Loucy (cell line): ENCODE measurements at regions not wholly inside any gene's neighbourhood (a gene's known extent, or its start where the extent isn't known, plus 50 kb on each side); places are given as distances from the start of the nearest gene placed in this dataset.
A peak's percentile ranks its signal among the peaks of the same experiment; 100 is the strongest.

ENCODE experiments used
- H2AFZ ChIP-seq: fragments of 200-600 bp; sonication (generic); 2 replicates; pipeline ENCODE4 v1.6.0; 2016; ENCODE audit warnings: antibody characterized with exemption, mild to moderate bottlenecking, low read length, moderate library complexity
- H3F3A ChIP-seq: fragments of 200-600 bp; 2 replicates; pipeline ENCODE4 v1.6.0; 2016; ENCODE audit warnings: antibody characterized with exemption, low read depth, mild to moderate bottlenecking
- H3K27me3 ChIP-seq: fragments of 200-600 bp; sonication (generic); 2 replicates; pipeline ENCODE4 v1.6.1; 2014; ENCODE audit warnings: low read length, mild to moderate bottlenecking; ENCODE audit not compliant: insufficient read depth, poor library complexity, severe bottlenecking
- H3K36me3 ChIP-seq: fragments of 200-600 bp; sonication (generic); 2 replicates; pipeline ENCODE4 v1.6.1; 2016; ENCODE audit warnings: low read length; ENCODE audit not compliant: insufficient read depth
- H3K4me1 ChIP-seq: fragments of 200-600 bp; sonication (generic); 2 replicates; pipeline ENCODE4 v1.5.1; 2014; ENCODE audit warnings: low read length, mild to moderate bottlenecking; ENCODE audit not compliant: insufficient read depth, poor library complexity, severe bottlenecking
- H3K4me2 ChIP-seq: fragments of 200-600 bp; sonication (generic); 2 replicates; pipeline ENCODE4 v1.6.0; 2014; ENCODE audit warnings: antibody characterized with exemption, low read length, low read depth, mild to moderate bottlenecking; ENCODE audit not compliant: poor library complexity, severe bottlenecking
- H3K4me3 ChIP-seq: fragments of 200-600 bp; sonication (generic); 2 replicates; pipeline ENCODE4 v1.5.1; 2014; ENCODE audit warnings: low read length, mild to moderate bottlenecking, mixed read lengths; ENCODE audit not compliant: poor library complexity, severe bottlenecking
- H3K79me2 ChIP-seq: fragments of 200-600 bp; sonication (generic); 2 replicates; pipeline ENCODE4 v1.6.1; 2014; ENCODE audit warnings: low read length; ENCODE audit not compliant: insufficient read depth
- H3K9ac ChIP-seq: fragments of 200-600 bp; sonication (generic); 2 replicates; pipeline ENCODE4 v1.6.0; 2014; ENCODE audit warnings: mild to moderate bottlenecking, low read depth, low read length, moderate library complexity; ENCODE audit not compliant: poor library complexity, severe bottlenecking
- H3K9me2 ChIP-seq: fragments of 200-600 bp; sonication (generic); replicated peaks from 2 replicates; pipeline ENCODE4 v1.6.1; 2016; ENCODE audit warnings: low read depth, low read length, mixed read lengths
- H3K9me3 ChIP-seq: fragments of 200-600 bp; sonication (generic); 2 replicates; pipeline ENCODE4 v1.6.1; 2014; ENCODE audit warnings: mild to moderate bottlenecking, antibody characterized with exemption, low read length, low read depth; ENCODE audit not compliant: insufficient read depth
- H4K20me1 ChIP-seq: fragments of 200-600 bp; sonication (generic); 2 replicates; pipeline ENCODE4 v1.6.0; 2014; ENCODE audit warnings: antibody characterized with exemption, low read length, mild to moderate bottlenecking; ENCODE audit not compliant: insufficient read depth, poor library complexity, severe bottlenecking
- EZH2phosphoT487 ChIP-seq: fragments of 200-600 bp; IDR thresholded peaks from 2 replicates; pipeline ENCODE4 v1.6.1; 2018; ENCODE audit warnings: antibody characterized with exemption, mild to moderate bottlenecking, moderate library complexity, borderline replicate concordance
- TF ChIP-seq, protein P1 (sequence below): fragments of 200-600 bp; sonication (generic); conservative IDR thresholded peaks from 2 replicates; pipeline ENCODE4 v1.5.1; 2014; ENCODE audit warnings: mild to moderate bottlenecking, antibody characterized with exemption, low read length

DNA sequence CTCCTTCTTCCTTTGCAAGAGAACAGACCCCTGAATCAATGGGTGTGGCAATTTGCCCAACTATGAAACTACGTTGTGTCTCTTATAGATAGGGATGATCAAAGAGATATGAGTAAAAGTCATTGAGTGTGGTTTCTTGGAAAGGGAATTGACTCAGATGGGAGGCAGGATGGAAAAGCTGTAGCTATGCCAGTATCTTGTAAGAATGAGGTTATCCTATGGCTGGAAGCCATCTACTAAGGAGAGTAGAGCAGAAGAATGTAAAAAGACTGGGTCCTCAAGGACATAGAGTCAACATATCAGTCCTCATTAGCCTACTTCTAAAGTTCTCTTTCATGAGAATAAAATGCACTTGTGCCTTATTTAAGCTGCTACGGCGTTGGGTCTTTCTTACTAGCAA is 78.9 kb upstream of the POU2AF2 start:
- H3K27me3 ChIP-seq = no peaks in the 10 kb centered on the region
- TF ChIP-seq EZH2phosphoT487 = no peak
- TF ChIP-seq, protein P1, sequence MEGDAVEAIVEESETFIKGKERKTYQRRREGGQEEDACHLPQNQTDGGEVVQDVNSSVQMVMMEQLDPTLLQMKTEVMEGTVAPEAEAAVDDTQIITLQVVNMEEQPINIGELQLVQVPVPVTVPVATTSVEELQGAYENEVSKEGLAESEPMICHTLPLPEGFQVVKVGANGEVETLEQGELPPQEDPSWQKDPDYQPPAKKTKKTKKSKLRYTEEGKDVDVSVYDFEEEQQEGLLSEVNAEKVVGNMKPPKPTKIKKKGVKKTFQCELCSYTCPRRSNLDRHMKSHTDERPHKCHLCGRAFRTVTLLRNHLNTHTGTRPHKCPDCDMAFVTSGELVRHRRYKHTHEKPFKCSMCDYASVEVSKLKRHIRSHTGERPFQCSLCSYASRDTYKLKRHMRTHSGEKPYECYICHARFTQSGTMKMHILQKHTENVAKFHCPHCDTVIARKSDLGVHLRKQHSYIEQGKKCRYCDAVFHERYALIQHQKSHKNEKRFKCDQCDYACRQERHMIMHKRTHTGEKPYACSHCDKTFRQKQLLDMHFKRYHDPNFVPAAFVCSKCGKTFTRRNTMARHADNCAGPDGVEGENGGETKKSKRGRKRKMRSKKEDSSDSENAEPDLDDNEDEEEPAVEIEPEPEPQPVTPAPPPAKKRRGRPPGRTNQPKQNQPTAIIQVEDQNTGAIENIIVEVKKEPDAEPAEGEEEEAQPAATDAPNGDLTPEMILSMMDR = no peak
- no peak overlapping the region for H3K4me3 ChIP-seq

DNA sequence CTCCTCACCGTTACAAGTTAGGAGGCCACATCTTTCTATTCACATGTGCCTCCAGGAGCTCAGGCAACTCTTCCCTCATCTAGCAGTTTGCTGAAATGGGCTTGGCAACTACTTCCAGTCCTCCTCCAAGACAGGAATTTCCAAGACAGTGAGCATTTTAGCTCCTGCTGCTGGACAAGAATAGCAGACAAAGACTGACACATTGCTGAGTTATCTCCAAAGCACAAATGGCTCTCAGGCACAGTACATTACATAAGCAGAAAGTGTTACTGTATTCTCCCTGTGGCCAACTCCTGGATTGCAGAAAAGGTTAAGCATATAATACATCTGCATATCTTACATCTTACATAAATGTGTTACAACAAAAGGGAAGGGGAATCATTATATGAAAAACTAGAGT is 83.2 kb upstream of the POU2AF2 start:
- Histone ChIP-seq H3K79me2 (no peaks in the 10 kb centered on the region), H3K9ac (no peak overlapping the region), H3K27me3 (no peaks in the 10 kb centered on the region), H3K4me1 (no peaks in the 10 kb centered on the region), H3K4me2 (no peak overlapping the region), H3K36me3 (no peaks in the 10 kb centered on the region), H3F3A (no peaks in the 10 kb centered on the region), H2AFZ (0 out of 2 replicates have a peak overlapping the region, but pooled peaks have one; percentile 2), H3K9me2 (no peaks in the 10 kb centered on the region), H3K4me3 (no peak overlapping the region), H4K20me1 (no peaks in the 10 kb centered on the region), H3K9me3 (no peaks in the 10 kb centered on the region)
- TF ChIP-seq, protein P1 = no peak
- no peak for TF ChIP-seq EZH2phosphoT487

More for the DNA sequence above, 78.9 kb upstream of the POU2AF2 start:
- Histone ChIP-seq H3K9me2 (no peaks in the 10 kb centered on the region), H3K4me2 (no peak overlapping the region), H3K9me3 (no peaks in the 10 kb centered on the region), H2AFZ (no peak overlapping the region), H3K9ac (no peak overlapping the region), H3K36me3 (no peaks in the 10 kb centered on the region), H3F3A (no peaks in the 10 kb centered on the region), H3K4me1 (no peaks in the 10 kb centered on the region), H3K79me2 (no peaks in the 10 kb centered on the region), H4K20me1 (no peaks in the 10 kb centered on the region)

DNA sequence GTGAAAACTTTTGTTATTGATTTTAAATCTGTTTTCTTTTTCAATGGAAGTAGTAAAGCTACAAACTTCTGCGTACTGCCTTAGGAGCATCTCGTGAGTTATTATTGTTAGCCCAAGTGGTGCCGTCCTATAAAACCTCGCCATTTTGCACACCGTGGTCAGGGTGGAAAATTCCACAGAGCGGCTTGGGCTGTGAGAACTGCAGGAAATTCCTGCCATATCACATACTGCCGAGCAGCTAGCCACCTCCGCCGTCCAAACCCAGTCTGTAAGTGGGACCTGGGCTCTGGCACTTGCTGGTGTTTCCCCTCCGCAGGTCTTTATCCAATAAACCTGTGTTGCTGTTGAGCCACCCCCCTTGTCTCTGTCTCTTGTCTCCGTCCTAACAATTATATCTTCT is 88.0 kb upstream of the POU2AF2 start:
- Histone ChIP-seq H4K20me1 (no peaks in the 10 kb centered on the region), H3K9me2 (no peaks in the 10 kb centered on the region), H3K4me2 (no peak overlapping the region), H3K27me3 (no peaks in the 10 kb centered on the region), H3K79me2 (no peaks in the 10 kb centered on the region), H3K4me3 (no peak overlapping the region), H3K9ac (no peak overlapping the region), H2AFZ (no peak overlapping the region), H3F3A (no peaks in the 10 kb centered on the region), H3K9me3 (no peaks in the 10 kb centered on the region), H3K36me3 (no peaks in the 10 kb centered on the region), H3K4me1 (no peaks in the 10 kb centered on the region)
- TF ChIP-seq, protein P1 = no peak
- no peak for TF ChIP-seq EZH2phosphoT487
